Gastrocnemius medialis (tissue), 4 donors: ENCODE measurements at regions not wholly inside any gene's neighbourhood (a gene's known extent, or its start where the extent isn't known, plus 50 kb on each side); places are given as distances from the start of the nearest gene placed in this dataset.

Source experiments
- ATAC-seq, 2 donors: fragments of 150-250 bp; one replicate each; pipeline ENCODE4 v1.9.1; 2016
- DNase-seq, 2 donors: peaks; one replicate each; pipeline ENCODE4 v3.0.0-alpha.2; 2019
- H3K27ac ChIP-seq, 4 donors: fragments of 200-600 bp; sonication (generic); 1 replicate in 1 of 4; 2 replicates in 3 of 4; pipeline ENCODE4 v1.5.1; 2016 to 2018; ENCODE audit warnings: mild to moderate bottlenecking in 2 of 4, moderate library complexity in 1 of 4
- H3K27me3 ChIP-seq, 3 donors: fragments of 200-600 bp; sonication (generic) in 2 of 3; 1 replicate in 1 of 3; 2 replicates in 2 of 3; pipeline versions ENCODE4 v1.5.1 to v1.6.0; 2016 to 2019; ENCODE audit warnings: mild to moderate bottlenecking in 1 of 3, moderate library complexity in 1 of 3
- H3K36me3 ChIP-seq, 2 donors: fragments of 200-600 bp; sonication (generic) in 1 of 2; one replicate each; pipeline ENCODE4 v1.5.1; 2017 to 2018
- H3K4me1 ChIP-seq, 2 donors: fragments of 200-600 bp; sonication (generic) in 1 of 2; one replicate each; pipeline ENCODE4 v1.5.1; 2016 to 2017; ENCODE audit warnings: mild to moderate bottlenecking in 2 of 2
- H3K4me3 ChIP-seq, 4 donors: fragments of 200-600 bp; sonication (generic) in 3 of 4; 1 replicate in 1 of 4; 2 replicates in 3 of 4; pipeline ENCODE4 v1.5.1; 2016 to 2019; ENCODE audit warnings: mild to moderate bottlenecking in 2 of 4
- H3K9me3 ChIP-seq, 3 donors: fragments of 200-600 bp; sonication (generic) in 2 of 3; 1 replicate in 1 of 3; 2 replicates in 2 of 3; pipeline ENCODE4 v1.5.1; 2016 to 2019
- CTCF ChIP-seq, 5 experiments: fragments of 450-650 bp in 3 of 5; fragments of 200-600 bp in 2 of 5; sonication (generic) in 2 of 5; IDR thresholded peaks in 4 of 5; conservative IDR thresholded peaks in 1 of 5; 1 replicate in 4 of 5; 2 replicates in 1 of 5; pipeline ENCODE4 v1.5.1; 2016 to 2019; ENCODE audit warnings: antibody characterized with exemption in 5 of 5, mild to moderate bottlenecking in 3 of 5, moderate library complexity in 3 of 5
- POLR2A ChIP-seq, 2 donors: fragments of 450-650 bp; IDR thresholded peaks; one replicate each; pipeline ENCODE4 v1.6.1; 2017; ENCODE audit warnings: antibody characterized with exemption in 2 of 2, mild to moderate bottlenecking in 2 of 2, moderate library complexity in 2 of 2
- in situ Hi-C, 4 donors: fragments of 200-750 bp; cut with MboI; loops; one replicate each; pipeline versions ENCODE4 v1.15.0 to v1.8.0; 2017; ENCODE audit warnings: low sequenced_read_pairs in 4 of 4
- intact Hi-C: fragments of 100-400 bp; cut with DNase I; formaldehyde crosslinking; loops from one replicate; pipeline ENCODE4 v1.15.1; 2023; ENCODE audit warnings: low total_unique reads

GRCh38 chr14:41087056-41087455 lies 519.6 kb upstream of the LRFN5 start:
- in situ Hi-C loops (no loop called here), intact Hi-C loops (no loop called here)
- H3K9me3 ChIP-seq: no peaks in the 10 kb centered on the region
- ATAC-seq (no peak), DNase-seq (no peak)
- H3K4me3 ChIP-seq: no peak overlapping the region
- no peaks in the 10 kb centered on the region for H3K36me3 ChIP-seq
- no peak overlapping the region for H3K27ac ChIP-seq
- no peaks in the 10 kb centered on the region for H3K27me3 ChIP-seq
- no peaks in the 10 kb centered on the region for H3K4me1 ChIP-seq
- TF ChIP-seq CTCF (IDR thresholded peaks at IDR 0.05 in 4 of 5, conservative IDR thresholded peaks at IDR 0.05 in 1 of 5) (no peak), POLR2A (IDR thresholded peaks at IDR 0.05) (no peak)

GRCh38 chr14:41073544-41073943 lies 533.1 kb upstream of the LRFN5 start:
- ATAC-seq (no peak), DNase-seq (no peak)
- intact Hi-C loops: no loop called here
- no peaks in the 10 kb centered on the region for H3K27me3 ChIP-seq
- no peaks in the 10 kb centered on the region for H3K9me3 ChIP-seq
- no peak for TF ChIP-seq CTCF (IDR thresholded peaks at IDR 0.05 in 4 of 5, conservative IDR thresholded peaks at IDR 0.05 in 1 of 5)
- TF ChIP-seq POLR2A (IDR thresholded peaks at IDR 0.05): no peak
- no peaks in the 10 kb centered on the region for H3K4me1 ChIP-seq
- no peak overlapping the region for H3K27ac ChIP-seq
- H3K4me3 ChIP-seq: no peak overlapping the region
- in situ Hi-C loops: no loop called here
- no peaks in the 10 kb centered on the region for H3K36me3 ChIP-seq

GRCh38 chr14:41072776-41073175 lies 533.9 kb upstream of the LRFN5 start:
- in situ Hi-C loops (no loop called here), intact Hi-C loops (no loop called here)
- no peaks in the 10 kb centered on the region for H3K9me3 ChIP-seq
- no peaks in the 10 kb centered on the region for H3K27me3 ChIP-seq
- no peaks in the 10 kb centered on the region for H3K4me1 ChIP-seq
- no peak for TF ChIP-seq POLR2A (IDR thresholded peaks at IDR 0.05)
- no peak for TF ChIP-seq CTCF (IDR thresholded peaks at IDR 0.05 in 4 of 5, conservative IDR thresholded peaks at IDR 0.05 in 1 of 5)
- no peak overlapping the region for H3K27ac ChIP-seq
- H3K4me3 ChIP-seq: no peak overlapping the region
- no peak for DNase-seq
- no peaks in the 10 kb centered on the region for H3K36me3 ChIP-seq
- ATAC-seq: no peak

- no peak for TF ChIP-seq CTCF (IDR thresholded peaks at IDR 0.05 in 4 of 5, conservative IDR thresholded peaks at IDR 0.05 in 1 of 5)
- no peak for TF ChIP-seq POLR2A (IDR thresholded peaks at IDR 0.05)
- intact Hi-C loops: no loop called here
- H3K4me1 ChIP-seq: no peaks in the 10 kb centered on the region
- no peak for ATAC-seq
- H3K27me3 ChIP-seq: no peaks in the 10 kb centered on the region
- in situ Hi-C loops: no loop called here
- H3K36me3 ChIP-seq: no peaks in the 10 kb centered on the region
- no peaks in the 10 kb centered on the region for H3K9me3 ChIP-seq
- no peak overlapping the region for H3K4me3 ChIP-seq
- H3K27ac ChIP-seq: no peak overlapping the region
- DNase-seq: no peak
Measured at GRCh38 chr14:41071351-41071750, 535.3 kb upstream of the LRFN5 start.

GRCh38 chr14:41062826-41063225 lies 543.9 kb upstream of the LRFN5 start:
- no peaks in the 10 kb centered on the region for H3K27me3 ChIP-seq
- no peak overlapping the region for H3K4me3 ChIP-seq
- no peaks in the 10 kb centered on the region for H3K4me1 ChIP-seq
- H3K9me3 ChIP-seq: no peaks in the 10 kb centered on the region
- no peak for ATAC-seq
- H3K36me3 ChIP-seq: no peaks in the 10 kb centered on the region
- intact Hi-C loops (no loop called here), in situ Hi-C loops (no loop called here)
- DNase-seq: no peak
- TF ChIP-seq CTCF (IDR thresholded peaks at IDR 0.05 in 4 of 5, conservative IDR thresholded peaks at IDR 0.05 in 1 of 5) (no peak), POLR2A (IDR thresholded peaks at IDR 0.05) (no peak)
- H3K27ac ChIP-seq: no peak overlapping the region
